ENCODE measurements at regions not wholly inside any gene's neighbourhood (a gene's known extent, or its start where the extent isn't known, plus 50 kb on each side); places are given as distances from the start of the nearest gene placed in this dataset.

DNA sequence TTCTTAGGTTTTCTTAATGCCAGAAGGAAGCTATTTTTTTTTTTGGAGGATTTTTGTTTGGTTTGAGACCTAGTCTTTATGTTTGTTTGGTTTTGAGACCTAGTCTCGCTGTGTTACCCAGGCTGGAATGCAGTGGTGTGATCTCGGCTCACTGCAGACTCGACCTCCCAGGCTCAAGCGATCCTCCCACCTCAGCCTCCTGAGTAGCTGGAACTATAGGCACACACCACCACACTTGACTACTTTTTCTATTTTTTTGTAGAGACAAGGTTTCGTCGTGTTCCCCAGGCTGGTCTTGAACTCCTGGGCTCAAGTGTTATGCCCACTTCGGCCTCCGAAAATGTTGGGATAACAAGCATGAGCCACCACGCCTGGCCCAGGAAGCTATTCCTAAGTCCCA is 67.8 kb upstream of the NHSL1 start:
- Histone ChIP-seq H3K9me3 (ENCODE audit: severe bottlenecking) (peaks cover 4% of the 10 kb centered on the region), H3K27ac (no peak overlapping the region), H3K36me3 (no peaks in the 10 kb centered on the region; the same call in 1 of the 2 replicates), H3K4me3 (ENCODE audit: low read depth, low read length) (no peak overlapping the region), H3K27me3 (ENCODE audit: insufficient read depth, low read depth, severe bottlenecking) (no peaks in the 10 kb centered on the region)
- no peak for DNase-seq
- TF ChIP-seq CTCF (IDR thresholded peaks at IDR 0.05; ENCODE audit: low read depth, low read length) = no peak

DNA sequence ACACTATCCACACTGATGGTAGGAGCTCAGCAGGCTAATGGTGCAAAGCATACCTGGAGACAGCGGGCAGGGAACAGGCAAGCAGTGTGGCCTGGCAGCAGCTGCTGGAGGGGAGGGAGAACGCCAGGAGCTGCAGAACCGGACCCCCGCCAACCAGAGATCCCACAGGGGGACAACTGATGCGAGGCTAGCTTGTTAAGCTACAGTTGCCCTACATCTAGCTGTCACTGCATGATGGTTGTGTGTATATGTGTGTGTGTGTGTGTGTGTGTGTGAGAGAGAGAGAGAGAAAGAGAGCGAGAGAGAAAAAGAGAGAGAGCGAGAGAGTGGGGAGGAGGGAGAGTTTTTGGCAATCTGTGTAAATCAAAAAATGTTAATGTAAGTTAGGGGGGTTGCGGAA is 69.7 kb upstream of the NHSL1 start:
- no peak for TF ChIP-seq CTCF (IDR thresholded peaks at IDR 0.05; ENCODE audit: low read depth, low read length)
- no peak for DNase-seq
- Histone ChIP-seq H3K9me3 (ENCODE audit: severe bottlenecking) (no peaks in the 10 kb centered on the region), H3K27me3 (ENCODE audit: insufficient read depth, low read depth, severe bottlenecking) (no peaks in the 10 kb centered on the region), H3K36me3 (no peaks in the 10 kb centered on the region; the same call in 1 of the 2 replicates), H3K4me3 (ENCODE audit: low read depth, low read length) (no peak overlapping the region), H3K27ac (no peak overlapping the region)

GRCh38 chr6:138569554-138569953 is 70.3 kb upstream of the NHSL1 start:
- Histone ChIP-seq H3K27ac (no peak overlapping the region), H3K4me3 (ENCODE audit: low read depth, low read length) (no peak overlapping the region), H3K9me3 (ENCODE audit: severe bottlenecking) (no peaks in the 10 kb centered on the region), H3K36me3 (no peaks in the 10 kb centered on the region; the same call in 1 of the 2 replicates), H3K27me3 (ENCODE audit: insufficient read depth, low read depth, severe bottlenecking) (no peaks in the 10 kb centered on the region)
- no peak for DNase-seq
- TF ChIP-seq CTCF (IDR thresholded peaks at IDR 0.05; ENCODE audit: low read depth, low read length) = no peak

GRCh38 chr6:138569970-138570724 is 70.9 kb upstream of the NHSL1 start:
- no peaks in the 10 kb centered on the region for H3K9me3 ChIP-seq (ENCODE audit: severe bottlenecking)
- H3K4me3 ChIP-seq (ENCODE audit: low read depth, low read length) = no peak overlapping the region
- H3K27me3 ChIP-seq (ENCODE audit: insufficient read depth, low read depth, severe bottlenecking) = no peaks in the 10 kb centered on the region
- DNase-seq = no peak
- H3K36me3 ChIP-seq = no peaks in the 10 kb centered on the region; the same call in 1 of the 2 replicates
- H3K27ac ChIP-seq = no peak overlapping the region
- no peak for TF ChIP-seq CTCF (IDR thresholded peaks at IDR 0.05; ENCODE audit: low read depth, low read length)

DNA sequence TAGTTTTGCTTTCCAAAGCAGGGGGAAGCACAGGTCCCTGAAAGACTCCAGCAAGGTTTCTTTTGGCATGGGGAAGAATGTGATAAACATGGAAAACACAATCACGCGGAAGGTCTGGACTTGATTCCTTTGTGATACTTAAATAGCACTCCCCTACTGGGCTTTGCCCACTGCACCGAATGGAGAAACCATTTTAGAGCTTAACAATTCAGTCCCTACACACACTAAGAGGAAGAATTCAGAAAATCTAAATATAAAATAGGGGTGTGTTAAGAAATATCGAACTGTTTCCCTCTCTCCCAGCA is 71.4 kb upstream of the NHSL1 start:
- no peaks in the 10 kb centered on the region for H3K9me3 ChIP-seq (ENCODE audit: severe bottlenecking)
- no peaks in the 10 kb centered on the region; the same call in 1 of the 2 replicates for H3K36me3 ChIP-seq
- no peak for TF ChIP-seq CTCF (IDR thresholded peaks at IDR 0.05; ENCODE audit: low read depth, low read length)
- no peak for DNase-seq
- no peak overlapping the region for H3K4me3 ChIP-seq (ENCODE audit: low read depth, low read length)
- no peak overlapping the region for H3K27ac ChIP-seq
- H3K27me3 ChIP-seq (ENCODE audit: insufficient read depth, low read depth, severe bottlenecking) = no peaks in the 10 kb centered on the region

DNA sequence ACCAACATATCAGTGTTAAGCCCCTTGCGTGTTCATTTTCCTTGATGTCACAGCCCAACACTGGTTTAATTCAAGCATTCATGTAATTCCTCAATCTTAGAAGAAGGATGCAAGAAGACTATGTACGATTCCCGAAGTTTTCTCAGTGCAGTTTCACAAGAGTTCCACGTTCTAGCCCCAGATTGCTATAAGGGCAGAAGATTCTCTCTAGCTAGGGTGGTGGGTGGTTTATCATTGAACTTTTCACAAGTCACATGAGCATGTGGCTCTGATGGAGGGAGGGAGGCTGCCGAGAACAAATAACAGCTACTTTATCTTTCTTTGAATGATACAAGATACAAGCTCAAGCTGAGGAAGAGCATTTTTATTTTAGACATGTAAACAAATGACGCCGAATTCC is 71.9 kb upstream of the NHSL1 start:
- H3K4me3 ChIP-seq (ENCODE audit: low read depth, low read length) = no peak overlapping the region

More for the DNA sequence above, 71.9 kb upstream of the NHSL1 start:
- Histone ChIP-seq H3K36me3 (no peaks in the 10 kb centered on the region; the same call in 1 of the 2 replicates), H3K27me3 (ENCODE audit: insufficient read depth, low read depth, severe bottlenecking) (no peaks in the 10 kb centered on the region), H3K27ac (no peak overlapping the region), H3K9me3 (ENCODE audit: severe bottlenecking) (no peaks in the 10 kb centered on the region)
- no peak for DNase-seq
- no peak for TF ChIP-seq CTCF (IDR thresholded peaks at IDR 0.05; ENCODE audit: low read depth, low read length)

Measured in WERI-Rb-1 (cell line).